ENCODE measurements at regions not wholly inside any gene's neighbourhood (a gene's known extent, or its start where the extent isn't known, plus 50 kb on each side); places are given as distances from the start of the nearest gene placed in this dataset.

DNA sequence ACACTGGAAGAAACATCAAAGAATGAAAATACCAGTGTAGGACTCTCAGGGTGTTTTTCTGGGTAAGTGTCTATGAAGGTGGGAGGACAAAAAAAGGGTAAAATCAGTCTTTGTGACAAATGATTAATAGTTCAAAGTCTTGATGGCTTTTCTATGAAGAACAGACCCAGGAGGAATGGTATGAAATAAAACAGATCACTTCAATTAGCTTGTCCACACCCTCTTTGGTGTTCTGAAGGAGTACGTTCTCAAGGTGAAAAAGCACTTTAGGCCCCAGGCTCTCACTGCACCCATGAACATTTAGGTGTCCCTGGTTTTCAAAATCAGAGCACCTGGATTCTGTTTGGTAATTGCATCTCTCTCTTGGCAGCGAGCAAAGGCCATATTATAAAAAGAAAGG, 383.6 kb upstream of the NR2F2 start:
- intact Hi-C loops (cut with DNase I): no loop called here
- 81 to 91% methylated on average over 2 of the region's 2 CpGs for WGBS, 2 donors
- Histone ChIP-seq H3K27ac (no peak overlapping the region), H3K9me3 (no peaks in the 10 kb centered on the region), H3K27me3 (no peaks in the 10 kb centered on the region), H3K36me3 (no peaks in the 10 kb centered on the region), H3K4me1 (no peaks in the 10 kb centered on the region), H3K4me3 (no peak overlapping the region)
- TF ChIP-seq POLR2AphosphoS5 (IDR thresholded peaks at IDR 0.05) (no peak), EP300 (IDR thresholded peaks at IDR 0.05) (no peak), POLR2A (IDR thresholded peaks at IDR 0.05) (no peak)
- no peak for DNase-seq

DNA sequence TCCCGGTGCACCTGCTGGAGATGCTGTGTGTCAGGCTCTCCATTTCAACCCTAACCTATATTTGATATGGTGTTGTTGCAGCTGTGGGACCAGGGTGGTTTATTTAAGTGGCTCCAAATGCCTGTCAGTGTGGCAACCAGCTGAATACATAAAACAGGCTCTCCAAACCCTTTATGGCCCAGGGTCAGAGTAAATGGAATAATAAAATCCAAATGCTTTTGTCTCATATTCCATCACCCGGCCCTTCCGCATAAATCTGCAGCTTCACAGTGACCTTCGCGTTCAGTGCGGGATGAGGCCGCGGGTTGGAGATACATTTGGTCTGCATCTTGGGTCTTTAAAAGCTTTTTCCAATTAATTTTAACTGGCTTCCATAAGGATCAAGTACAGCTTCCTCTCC, 382.1 kb upstream of the NR2F2 start:
- Histone ChIP-seq H3K4me1 (no peaks in the 10 kb centered on the region), H3K27ac (no peak overlapping the region), H3K4me3 (no peak overlapping the region), H3K9me3 (no peaks in the 10 kb centered on the region), H3K27me3 (no peaks in the 10 kb centered on the region), H3K36me3 (no peaks in the 10 kb centered on the region)
- TF ChIP-seq, protein P1, sequence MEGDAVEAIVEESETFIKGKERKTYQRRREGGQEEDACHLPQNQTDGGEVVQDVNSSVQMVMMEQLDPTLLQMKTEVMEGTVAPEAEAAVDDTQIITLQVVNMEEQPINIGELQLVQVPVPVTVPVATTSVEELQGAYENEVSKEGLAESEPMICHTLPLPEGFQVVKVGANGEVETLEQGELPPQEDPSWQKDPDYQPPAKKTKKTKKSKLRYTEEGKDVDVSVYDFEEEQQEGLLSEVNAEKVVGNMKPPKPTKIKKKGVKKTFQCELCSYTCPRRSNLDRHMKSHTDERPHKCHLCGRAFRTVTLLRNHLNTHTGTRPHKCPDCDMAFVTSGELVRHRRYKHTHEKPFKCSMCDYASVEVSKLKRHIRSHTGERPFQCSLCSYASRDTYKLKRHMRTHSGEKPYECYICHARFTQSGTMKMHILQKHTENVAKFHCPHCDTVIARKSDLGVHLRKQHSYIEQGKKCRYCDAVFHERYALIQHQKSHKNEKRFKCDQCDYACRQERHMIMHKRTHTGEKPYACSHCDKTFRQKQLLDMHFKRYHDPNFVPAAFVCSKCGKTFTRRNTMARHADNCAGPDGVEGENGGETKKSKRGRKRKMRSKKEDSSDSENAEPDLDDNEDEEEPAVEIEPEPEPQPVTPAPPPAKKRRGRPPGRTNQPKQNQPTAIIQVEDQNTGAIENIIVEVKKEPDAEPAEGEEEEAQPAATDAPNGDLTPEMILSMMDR (IDR thresholded peaks at IDR 0.05): no peak
- TF ChIP-seq POLR2A (IDR thresholded peaks at IDR 0.05) (no peak), POLR2AphosphoS5 (IDR thresholded peaks at IDR 0.05) (no peak), EP300 (IDR thresholded peaks at IDR 0.05) (no peak)
- 88 to 89% methylated on average over 8 of the region's 8 CpGs for WGBS, 2 donors
- intact Hi-C loops (cut with DNase I): no loop called here
- no peak for DNase-seq

- WGBS, 2 donors: 82 to 86% methylated on average over 4 of the region's 4 CpGs
- TF ChIP-seq POLR2AphosphoS5 (IDR thresholded peaks at IDR 0.05) (no peak), EP300 (IDR thresholded peaks at IDR 0.05) (no peak), POLR2A (IDR thresholded peaks at IDR 0.05) (no peak)
- TF ChIP-seq, protein P1 (IDR thresholded peaks at IDR 0.05): no peak
Measured at GRCh38 chr15:95953032-95953431, 377.5 kb upstream of the NR2F2 start.

GRCh38 chr15:95957861-95958260, 372.6 kb upstream of the NR2F2 start:
- intact Hi-C loops (cut with DNase I): no loop called here
- H3K4me1 ChIP-seq: no peaks in the 10 kb centered on the region
- no peaks in the 10 kb centered on the region for H3K27me3 ChIP-seq
- no peak overlapping the region for H3K27ac ChIP-seq
- DNase-seq: no peak
- 59 to 67% methylated on average over 7 of the region's 7 CpGs for WGBS, 2 donors
- TF ChIP-seq POLR2AphosphoS5 (IDR thresholded peaks at IDR 0.05) (no peak), POLR2A (IDR thresholded peaks at IDR 0.05) (no peak), EP300 (IDR thresholded peaks at IDR 0.05) (no peak)
- TF ChIP-seq, protein P1 (IDR thresholded peaks at IDR 0.05): no peak
- H3K4me3 ChIP-seq: no peak overlapping the region
- H3K9me3 ChIP-seq: no peaks in the 10 kb centered on the region
- no peaks in the 10 kb centered on the region for H3K36me3 ChIP-seq

More at GRCh38 chr15:95953032-95953431, 377.5 kb upstream of the NR2F2 start:
- no peak for DNase-seq
- no peaks in the 10 kb centered on the region for H3K27me3 ChIP-seq
- no peak overlapping the region for H3K4me3 ChIP-seq
- H3K4me1 ChIP-seq: no peaks in the 10 kb centered on the region
- no peak overlapping the region for H3K27ac ChIP-seq
- no peaks in the 10 kb centered on the region for H3K36me3 ChIP-seq
- intact Hi-C loops (cut with DNase I): no loop called here
- no peaks in the 10 kb centered on the region for H3K9me3 ChIP-seq

DNA sequence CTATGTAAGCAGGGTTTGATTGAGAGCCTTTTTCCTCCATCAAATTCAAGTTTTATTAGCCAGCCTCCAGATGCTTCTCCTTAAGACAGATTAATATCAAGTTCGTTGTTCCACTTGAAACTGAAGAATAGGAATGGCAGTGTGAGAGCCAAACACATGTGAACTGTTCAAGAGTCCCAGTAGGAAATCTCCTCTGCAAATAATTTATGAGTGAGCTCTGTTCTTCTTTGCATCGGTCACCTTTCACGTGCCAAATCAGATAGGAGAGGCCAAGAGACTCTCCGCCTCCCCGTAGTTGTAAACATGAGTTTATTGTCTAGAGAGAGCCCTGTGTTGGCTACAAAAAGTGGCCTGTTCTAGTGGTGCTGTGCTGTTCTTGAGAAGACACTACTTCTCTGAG, 372.1 kb upstream of the NR2F2 start:
- no peaks in the 10 kb centered on the region for H3K36me3 ChIP-seq
- H3K9me3 ChIP-seq: no peaks in the 10 kb centered on the region
- H3K4me1 ChIP-seq: no peaks in the 10 kb centered on the region
- no peak for DNase-seq
- H3K27me3 ChIP-seq: no peaks in the 10 kb centered on the region
- WGBS, 2 donors: 56 to 69% methylated on average over 5 of the region's 5 CpGs
- no peak overlapping the region for H3K4me3 ChIP-seq
- no peak overlapping the region for H3K27ac ChIP-seq
- TF ChIP-seq, protein P1 (IDR thresholded peaks at IDR 0.05): no peak
- TF ChIP-seq POLR2A (IDR thresholded peaks at IDR 0.05) (no peak), EP300 (IDR thresholded peaks at IDR 0.05) (no peak), POLR2AphosphoS5 (IDR thresholded peaks at IDR 0.05) (no peak)
- intact Hi-C loops (cut with DNase I): no loop called here
